DND-41 (cell line): ENCODE measurements at regions not wholly inside any gene's neighbourhood (a gene's known extent, or its start where the extent isn't known, plus 50 kb on each side); places are given as distances from the start of the nearest gene placed in this dataset.

ENCODE experiments used
- EZH2 ChIP-seq: IDR thresholded peaks from 3 replicates; pipeline ENCODE4 v1.6.1; 2012; ENCODE audit warnings: borderline replicate concordance, low read depth, mild to moderate bottlenecking, moderate library complexity, low read length, inconsistent platforms; ENCODE audit not compliant: severe bottlenecking
- TF ChIP-seq, protein P1 (sequence below): IDR thresholded peaks from 2 replicates; pipeline ENCODE4 v1.5.1; 2012; ENCODE audit warnings: borderline replicate concordance, low read length, moderate library complexity, mild to moderate bottlenecking; ENCODE audit not compliant: poor library complexity, severe bottlenecking; ENCODE audit errors: extremely low read depth

DNA sequence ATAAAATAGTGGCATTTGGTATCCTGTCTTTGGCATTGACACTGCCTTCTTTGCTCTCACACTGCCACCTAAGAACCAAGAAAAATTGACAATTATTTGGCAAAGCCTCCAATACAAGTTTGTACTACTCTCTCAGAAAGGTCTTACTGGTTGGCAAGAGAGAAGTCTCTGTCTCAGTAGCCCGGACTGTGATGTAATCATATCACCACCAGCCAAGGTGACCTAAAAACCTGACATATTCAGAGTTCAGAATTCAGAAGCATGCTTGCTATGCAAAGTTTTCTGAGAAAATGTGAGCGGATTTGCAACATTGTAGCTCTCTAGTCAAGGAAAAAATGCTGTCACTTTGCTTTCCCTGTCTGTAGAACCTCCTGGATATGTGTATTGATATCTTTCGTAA lies 196.0 kb downstream of the CDH7 start:
- no peak for TF ChIP-seq EZH2
- TF ChIP-seq, protein P1, sequence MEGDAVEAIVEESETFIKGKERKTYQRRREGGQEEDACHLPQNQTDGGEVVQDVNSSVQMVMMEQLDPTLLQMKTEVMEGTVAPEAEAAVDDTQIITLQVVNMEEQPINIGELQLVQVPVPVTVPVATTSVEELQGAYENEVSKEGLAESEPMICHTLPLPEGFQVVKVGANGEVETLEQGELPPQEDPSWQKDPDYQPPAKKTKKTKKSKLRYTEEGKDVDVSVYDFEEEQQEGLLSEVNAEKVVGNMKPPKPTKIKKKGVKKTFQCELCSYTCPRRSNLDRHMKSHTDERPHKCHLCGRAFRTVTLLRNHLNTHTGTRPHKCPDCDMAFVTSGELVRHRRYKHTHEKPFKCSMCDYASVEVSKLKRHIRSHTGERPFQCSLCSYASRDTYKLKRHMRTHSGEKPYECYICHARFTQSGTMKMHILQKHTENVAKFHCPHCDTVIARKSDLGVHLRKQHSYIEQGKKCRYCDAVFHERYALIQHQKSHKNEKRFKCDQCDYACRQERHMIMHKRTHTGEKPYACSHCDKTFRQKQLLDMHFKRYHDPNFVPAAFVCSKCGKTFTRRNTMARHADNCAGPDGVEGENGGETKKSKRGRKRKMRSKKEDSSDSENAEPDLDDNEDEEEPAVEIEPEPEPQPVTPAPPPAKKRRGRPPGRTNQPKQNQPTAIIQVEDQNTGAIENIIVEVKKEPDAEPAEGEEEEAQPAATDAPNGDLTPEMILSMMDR = no peak
